CD4-positive, alpha-beta T cell treated with Interleukin-17A for 4 hours (primary cell): ENCODE measurements at regions not wholly inside any gene's neighbourhood (a gene's known extent, or its start where the extent isn't known, plus 50 kb on each side); places are given as distances from the start of the nearest gene placed in this dataset.
"Not testable (repeated sequence)": the region's sequence is repeated elsewhere in the genome, so short reads cannot be mapped to it uniquely, and the experiment has no call there.

Experiments
- DNase-seq: peaks from one replicate; pipeline ENCODE4 v3.0.0-alpha.2; 2020; ENCODE audit warnings: mixed read lengths

GRCh38 chr20:57995381-57995977 lies 233.0 kb downstream of the ANKRD60 start:
- no peak for DNase-seq

- DNase-seq, result no peak
Observed at GRCh38 chr20:57993716-57994431, 234.6 kb downstream of the ANKRD60 start.

- DNase-seq, result no peak
Observed at GRCh38 chr20:57991211-57991881, 237.1 kb downstream of the ANKRD60 start.

- no peak for DNase-seq
Observed at GRCh38 chr20:57990396-57990987, 238.0 kb downstream of the ANKRD60 start.

GRCh38 chr20:57988828-57989227 lies 239.6 kb downstream of the ANKRD60 start:
- no peak for DNase-seq

DNA sequence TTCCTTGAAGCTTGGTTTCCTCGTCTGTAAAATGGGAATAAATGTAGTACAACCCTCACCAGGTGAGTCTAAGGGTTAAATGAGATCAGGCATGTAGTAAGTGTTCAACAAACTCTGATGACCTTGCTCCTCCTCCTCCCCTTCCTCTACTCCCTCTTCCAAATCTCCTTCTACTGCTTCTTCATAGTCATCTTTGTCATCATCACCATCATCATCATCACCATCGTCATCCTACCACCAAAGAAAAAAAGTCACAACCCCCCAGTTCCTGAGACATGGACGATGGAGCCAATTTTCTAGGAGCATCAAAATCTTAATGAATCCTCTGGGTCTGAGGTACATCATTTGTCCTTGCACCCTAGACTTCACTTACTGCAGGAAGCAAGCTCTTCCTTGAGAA lies 240.0 kb downstream of the ANKRD60 start:
- no peak for DNase-seq

- no peak for DNase-seq
Observed at GRCh38 chr20:57987659-57988058, 240.8 kb downstream of the ANKRD60 start.

- DNase-seq, result no peak
Observed at GRCh38 chr20:57986666-57987065, 241.8 kb downstream of the ANKRD60 start.

GRCh38 chr20:57985278-57985677 lies 243.2 kb downstream of the ANKRD60 start:
- no peak for DNase-seq

GRCh38 chr20:57983082-57983481 lies 245.4 kb downstream of the ANKRD60 start:
- DNase-seq, result no peak

DNA sequence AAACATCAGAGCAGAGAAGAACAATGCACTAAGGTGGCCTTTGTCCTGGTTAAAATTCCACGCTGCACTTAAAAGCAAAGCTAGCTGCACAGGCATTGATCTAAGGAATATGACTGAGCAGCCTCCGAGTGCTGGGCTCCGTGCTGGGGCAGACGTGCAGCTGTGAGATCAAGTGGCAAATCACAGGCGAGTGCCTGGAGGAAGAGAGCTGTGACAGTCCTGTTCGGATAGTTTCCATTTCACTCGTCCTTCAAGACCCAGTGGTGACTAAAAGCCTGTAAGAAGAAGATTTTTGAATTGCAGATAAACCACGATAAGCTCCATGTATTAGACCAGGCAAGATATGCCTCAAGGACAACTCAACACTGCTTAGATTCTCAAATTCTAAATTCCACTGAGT lies 247.9 kb downstream of the ANKRD60 start:
- no peak for DNase-seq

DNA sequence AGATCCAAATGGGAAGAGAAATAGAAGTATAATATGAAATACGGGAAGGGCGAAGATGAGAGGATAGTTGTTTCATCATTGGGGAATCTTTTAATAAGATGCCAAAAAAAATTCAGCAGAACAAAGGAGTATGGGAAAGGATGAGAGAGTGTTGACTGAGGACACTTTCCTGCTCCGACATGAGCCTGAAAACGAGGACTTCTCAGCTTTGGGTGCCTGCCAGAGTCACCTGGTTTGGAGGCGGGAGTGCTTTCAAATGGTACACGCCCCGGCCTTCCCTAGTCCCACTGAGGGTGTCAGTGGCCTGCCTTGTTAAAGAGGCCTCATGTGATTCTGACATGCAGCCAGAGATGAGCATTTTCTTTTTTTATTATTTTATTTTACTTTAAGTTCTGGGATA lies 250.9 kb downstream of the ANKRD60 start:
- DNase-seq, result no peak

- DNase-seq, result no peak
Observed at GRCh38 chr20:57977141-57977540, 251.3 kb downstream of the ANKRD60 start.

DNA sequence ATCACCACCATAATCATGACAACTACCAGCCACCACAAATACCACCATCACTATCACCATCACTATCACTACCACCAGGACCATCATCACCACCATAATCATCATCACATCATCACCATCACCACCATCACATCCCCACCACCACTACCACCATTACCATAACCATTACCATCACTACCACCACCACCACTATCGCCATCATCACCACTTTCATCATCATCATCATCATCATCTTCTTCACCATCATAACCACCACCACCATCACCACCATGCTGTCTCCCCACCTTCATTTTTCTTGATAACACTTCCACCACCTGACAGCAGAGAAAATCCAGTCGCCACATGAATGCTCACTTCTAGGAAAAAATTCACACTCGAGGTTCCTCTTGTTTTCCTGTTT lies 253.6 kb downstream of the ANKRD60 start:
- no peak for DNase-seq

- no peak for DNase-seq
Observed at GRCh38 chr20:57973886-57974285, 254.6 kb downstream of the ANKRD60 start.

GRCh38 chr20:57971583-57971982 lies 256.9 kb downstream of the ANKRD60 start:
- not testable (repeated sequence) for DNase-seq

- no peak for DNase-seq
Observed at GRCh38 chr20:57970856-57971255, 257.6 kb downstream of the ANKRD60 start.

DNA sequence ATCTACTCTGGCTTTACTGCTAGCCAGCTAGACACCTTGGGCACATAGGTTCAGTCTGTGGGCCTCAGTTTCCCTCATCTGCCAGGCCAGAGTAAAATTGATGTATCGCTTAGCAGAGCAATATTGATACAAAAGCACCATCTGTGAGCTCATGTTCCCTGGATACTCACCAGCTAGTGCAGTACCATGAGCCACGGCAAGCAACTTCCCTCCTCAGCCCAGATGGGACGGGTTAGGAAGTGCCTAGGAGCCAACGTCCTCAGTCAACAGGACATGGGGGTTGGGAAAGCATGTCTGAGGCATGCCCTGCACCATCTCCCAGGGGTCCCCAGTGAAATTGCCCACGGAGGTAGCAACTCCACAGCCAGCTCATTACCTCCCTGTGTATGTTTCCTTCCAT lies 258.3 kb downstream of the ANKRD60 start:
- DNase-seq, result no peak

- DNase-seq, result no peak
Observed at GRCh38 chr20:57968120-57968519, 258.3 kb upstream of the PMEPA1 start.

GRCh38 chr20:57967364-57967763 lies 257.5 kb upstream of the PMEPA1 start:
- DNase-seq, result no peak

- no peak for DNase-seq
Observed at GRCh38 chr20:57966620-57967019, 256.8 kb upstream of the PMEPA1 start.

GRCh38 chr20:57965441-57965840 lies 255.6 kb upstream of the PMEPA1 start:
- no peak for DNase-seq

- no peak for DNase-seq
Observed at GRCh38 chr20:57964011-57964862, 254.4 kb upstream of the PMEPA1 start.
